Kidney glomerular epithelial cell (primary cell): ENCODE measurements at regions not wholly inside any gene's neighbourhood (a gene's known extent, or its start where the extent isn't known, plus 50 kb on each side); places are given as distances from the start of the nearest gene placed in this dataset.

Experiments
- DNase-seq: peaks from one replicate; lab custom pipeline; 2025; lab: John Stamatoyannopoulos, UW

- DNase-seq, result no peak
Measured at GRCh38 chr12:124395284-124395752, 100.4 kb downstream of the RFLNA start.

GRCh38 chr12:124394462-124395128, 99.7 kb downstream of the RFLNA start:
- no peak for DNase-seq

- DNase-seq, result no peak
Measured at GRCh38 chr12:124393831-124394230, 98.9 kb downstream of the RFLNA start.

GRCh38 chr12:124393414-124393790, 98.5 kb downstream of the RFLNA start:
- DNase-seq, result no peak

- DNase-seq, result peak; percentile 36
Measured at GRCh38 chr12:124392667-124393413, 97.9 kb downstream of the RFLNA start.

GRCh38 chr12:124392271-124392666, 97.4 kb downstream of the RFLNA start:
- DNase-seq, result no peak

- peak; percentile 9 for DNase-seq
Measured at GRCh38 chr12:124391340-124392261, 96.7 kb downstream of the RFLNA start.

- DNase-seq, result peak; percentile 45
Measured at GRCh38 chr12:124390442-124391097, 95.7 kb downstream of the RFLNA start.

GRCh38 chr12:124389725-124390441, 95.0 kb downstream of the RFLNA start:
- no peak for DNase-seq

- peak; percentile 66 for DNase-seq
Measured at GRCh38 chr12:124389138-124389724, 94.3 kb downstream of the RFLNA start.

- peak; percentile 53 for DNase-seq
Measured at GRCh38 chr12:124388679-124389137, 93.8 kb downstream of the RFLNA start.

GRCh38 chr12:124388038-124388671, 93.3 kb downstream of the RFLNA start:
- no peak for DNase-seq

- DNase-seq, result no peak
Measured at GRCh38 chr12:124387528-124387911, 92.6 kb downstream of the RFLNA start.

- DNase-seq, result no peak
Measured at GRCh38 chr12:124386661-124387527, 92.0 kb downstream of the RFLNA start.

GRCh38 chr12:124386059-124386458, 91.2 kb downstream of the RFLNA start:
- DNase-seq, result no peak

- DNase-seq, result peak; percentile 38
Measured at GRCh38 chr12:124385219-124385969, 90.5 kb downstream of the RFLNA start.

GRCh38 chr12:124384299-124384894, 89.5 kb downstream of the RFLNA start:
- no peak for DNase-seq

GRCh38 chr12:124383028-124383427, 88.1 kb downstream of the RFLNA start:
- no peak for DNase-seq
